Neural cell (in vitro differentiated cells): ENCODE measurements at regions not wholly inside any gene's neighbourhood (a gene's known extent, or its start where the extent isn't known, plus 50 kb on each side); places are given as distances from the start of the nearest gene placed in this dataset.

Source experiments
- CTCF ChIP-seq: fragments of 450-650 bp; IDR thresholded peaks from 2 replicates; pipeline ENCODE4 v1.5.1; 2014; ENCODE audit warnings: antibody characterized with exemption, mild to moderate bottlenecking, moderate library complexity; ENCODE audit not compliant: poor library complexity, severe bottlenecking
- EZH2 ChIP-seq: fragments of 200-600, 300-800 bp; shearing (Covaris generic), sonication (generic); IDR thresholded peaks from 2 replicates; pipeline ENCODE4 v1.6.1; 2014; ENCODE audit warnings: antibody characterized with exemption, low read length, borderline replicate concordance, mild to moderate bottlenecking; ENCODE audit not compliant: insufficient read depth, poor library complexity, severe bottlenecking
- MXI1 ChIP-seq: fragments of 450-650 bp; conservative IDR thresholded peaks from 2 replicates; pipeline ENCODE4 v1.6.1; 2014; ENCODE audit warnings: antibody characterized with exemption, mild to moderate bottlenecking; ENCODE audit not compliant: poor library complexity, severe bottlenecking
- RAD21 ChIP-seq: fragments of 450-650 bp; conservative IDR thresholded peaks from 2 replicates; pipeline ENCODE4 v1.6.1; 2014; ENCODE audit warnings: antibody characterized with exemption, mild to moderate bottlenecking, moderate library complexity
- SMC3 ChIP-seq: fragments of 450-650 bp; conservative IDR thresholded peaks from 2 replicates; pipeline ENCODE4 v1.6.1; 2014; ENCODE audit warnings: antibody characterized with exemption, mild to moderate bottlenecking, moderate library complexity; ENCODE audit not compliant: poor library complexity
- TAF1 ChIP-seq: IDR thresholded peaks from 2 replicates; pipeline ENCODE4 v1.6.1; 2012; ENCODE audit warnings: low read depth
- TF ChIP-seq, protein P1 (sequence below): IDR thresholded peaks from 2 replicates; pipeline ENCODE4 v1.6.1; 2012; ENCODE audit warnings: borderline replicate concordance

DNA sequence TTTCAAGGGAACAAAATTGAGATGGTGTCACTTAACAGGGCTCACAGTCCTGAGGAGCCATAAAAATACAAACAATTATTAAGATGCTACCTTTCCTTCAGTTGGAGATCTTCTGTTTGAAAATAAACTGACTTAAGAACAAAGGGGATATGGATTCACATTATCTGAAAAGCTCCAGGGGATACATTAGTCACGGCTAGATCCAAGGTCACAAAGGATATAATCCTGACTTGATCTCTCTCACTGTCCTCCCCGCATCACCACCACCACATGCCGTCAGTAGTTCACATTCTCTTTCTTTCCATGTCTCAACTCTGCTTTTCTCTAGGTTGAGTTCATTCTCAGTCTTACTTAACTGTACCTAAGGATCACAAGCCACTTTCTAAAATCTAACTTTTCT, 530.4 kb upstream of the MARCKS start:
- TF ChIP-seq CTCF (no peak), EZH2 (no peak), MXI1 (no peak), TAF1 (no peak), RAD21 (no peak), SMC3 (no peak)
- TF ChIP-seq, protein P1, sequence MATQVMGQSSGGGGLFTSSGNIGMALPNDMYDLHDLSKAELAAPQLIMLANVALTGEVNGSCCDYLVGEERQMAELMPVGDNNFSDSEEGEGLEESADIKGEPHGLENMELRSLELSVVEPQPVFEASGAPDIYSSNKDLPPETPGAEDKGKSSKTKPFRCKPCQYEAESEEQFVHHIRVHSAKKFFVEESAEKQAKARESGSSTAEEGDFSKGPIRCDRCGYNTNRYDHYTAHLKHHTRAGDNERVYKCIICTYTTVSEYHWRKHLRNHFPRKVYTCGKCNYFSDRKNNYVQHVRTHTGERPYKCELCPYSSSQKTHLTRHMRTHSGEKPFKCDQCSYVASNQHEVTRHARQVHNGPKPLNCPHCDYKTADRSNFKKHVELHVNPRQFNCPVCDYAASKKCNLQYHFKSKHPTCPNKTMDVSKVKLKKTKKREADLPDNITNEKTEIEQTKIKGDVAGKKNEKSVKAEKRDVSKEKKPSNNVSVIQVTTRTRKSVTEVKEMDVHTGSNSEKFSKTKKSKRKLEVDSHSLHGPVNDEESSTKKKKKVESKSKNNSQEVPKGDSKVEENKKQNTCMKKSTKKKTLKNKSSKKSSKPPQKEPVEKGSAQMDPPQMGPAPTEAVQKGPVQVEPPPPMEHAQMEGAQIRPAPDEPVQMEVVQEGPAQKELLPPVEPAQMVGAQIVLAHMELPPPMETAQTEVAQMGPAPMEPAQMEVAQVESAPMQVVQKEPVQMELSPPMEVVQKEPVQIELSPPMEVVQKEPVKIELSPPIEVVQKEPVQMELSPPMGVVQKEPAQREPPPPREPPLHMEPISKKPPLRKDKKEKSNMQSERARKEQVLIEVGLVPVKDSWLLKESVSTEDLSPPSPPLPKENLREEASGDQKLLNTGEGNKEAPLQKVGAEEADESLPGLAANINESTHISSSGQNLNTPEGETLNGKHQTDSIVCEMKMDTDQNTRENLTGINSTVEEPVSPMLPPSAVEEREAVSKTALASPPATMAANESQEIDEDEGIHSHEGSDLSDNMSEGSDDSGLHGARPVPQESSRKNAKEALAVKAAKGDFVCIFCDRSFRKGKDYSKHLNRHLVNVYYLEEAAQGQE: no peak
